ENCODE measurements at regions not wholly inside any gene's neighbourhood (a gene's known extent, or its start where the extent isn't known, plus 50 kb on each side); places are given as distances from the start of the nearest gene placed in this dataset.

GRCh38 chr15:79677241-79677640 lies 219.6 kb downstream of the MTHFS start:
- H4K20me1 ChIP-seq (ENCODE audit: insufficient read depth), result no peaks in the 10 kb centered on the region
- no peak overlapping the region for H3K4me3 ChIP-seq (IDR thresholded peaks at IDR 0.05; ENCODE audit: insufficient read depth, low read depth, low read length)
- no peak for TF ChIP-seq CTCF (conservative IDR thresholded peaks at IDR 0.05; ENCODE audit: low read depth, low read length)
- no peaks in the 10 kb centered on the region for H3K27me3 ChIP-seq (ENCODE audit: insufficient read depth, low read depth)
- no peaks in the 10 kb centered on the region for H3K36me3 ChIP-seq (ENCODE audit: insufficient read depth)
- H2AFZ ChIP-seq (ENCODE audit: low read depth), result no peak overlapping the region
- H3K4me2 ChIP-seq, result no peak overlapping the region
- H3K9ac ChIP-seq, result no peak overlapping the region
- H3K27ac ChIP-seq, result no peak overlapping the region
- H3K4me1 ChIP-seq (ENCODE audit: low read depth, poor library complexity, severe bottlenecking), result no peaks in the 10 kb centered on the region
- H3K79me2 ChIP-seq (ENCODE audit: insufficient read depth, low read depth), result no peaks in the 10 kb centered on the region

GRCh38 chr15:79678032-79678701 lies 218.6 kb downstream of the MTHFS start:
- H3K36me3 ChIP-seq (ENCODE audit: insufficient read depth), result no peaks in the 10 kb centered on the region
- TF ChIP-seq CTCF (conservative IDR thresholded peaks at IDR 0.05; ENCODE audit: low read depth, low read length), result no peak

GRCh38 chr15:79680720-79681119 lies 216.1 kb downstream of the MTHFS start:
- Histone ChIP-seq H3K27ac (no peak overlapping the region), H3K27me3 (ENCODE audit: insufficient read depth, low read depth) (no peaks in the 10 kb centered on the region), H3K36me3 (ENCODE audit: insufficient read depth) (no peaks in the 10 kb centered on the region), H3K79me2 (ENCODE audit: insufficient read depth, low read depth) (no peaks in the 10 kb centered on the region), H3K4me1 (ENCODE audit: low read depth, poor library complexity, severe bottlenecking) (no peaks in the 10 kb centered on the region), H3K4me3 (IDR thresholded peaks at IDR 0.05; ENCODE audit: insufficient read depth, low read depth, low read length) (no peak overlapping the region), H4K20me1 (ENCODE audit: insufficient read depth) (no peaks in the 10 kb centered on the region), H3K9ac (no peak overlapping the region), H3K4me2 (no peak overlapping the region), H2AFZ (ENCODE audit: low read depth) (no peak overlapping the region)
- TF ChIP-seq CTCF (conservative IDR thresholded peaks at IDR 0.05; ENCODE audit: low read depth, low read length), result no peak

More at GRCh38 chr15:79678032-79678701, 218.6 kb downstream of the MTHFS start:
- Histone ChIP-seq H2AFZ (ENCODE audit: low read depth) (no peak overlapping the region), H3K4me1 (ENCODE audit: low read depth, poor library complexity, severe bottlenecking) (no peaks in the 10 kb centered on the region), H3K27me3 (ENCODE audit: insufficient read depth, low read depth) (no peaks in the 10 kb centered on the region), H4K20me1 (ENCODE audit: insufficient read depth) (no peaks in the 10 kb centered on the region), H3K27ac (no peak overlapping the region), H3K4me3 (IDR thresholded peaks at IDR 0.05; ENCODE audit: insufficient read depth, low read depth, low read length) (no peak overlapping the region), H3K9ac (no peak overlapping the region), H3K4me2 (no peak overlapping the region), H3K79me2 (ENCODE audit: insufficient read depth, low read depth) (no peaks in the 10 kb centered on the region)

GRCh38 chr15:79682285-79682684 lies 214.5 kb downstream of the MTHFS start:
- Histone ChIP-seq H3K27me3 (ENCODE audit: insufficient read depth, low read depth) (no peaks in the 10 kb centered on the region), H3K4me3 (IDR thresholded peaks at IDR 0.05; ENCODE audit: insufficient read depth, low read depth, low read length) (no peak overlapping the region), H3K4me2 (no peak overlapping the region), H3K27ac (no peak overlapping the region), H3K9ac (no peak overlapping the region), H3K4me1 (ENCODE audit: low read depth, poor library complexity, severe bottlenecking) (no peaks in the 10 kb centered on the region), H2AFZ (ENCODE audit: low read depth) (no peak overlapping the region), H4K20me1 (ENCODE audit: insufficient read depth) (no peaks in the 10 kb centered on the region), H3K36me3 (ENCODE audit: insufficient read depth) (no peaks in the 10 kb centered on the region), H3K79me2 (ENCODE audit: insufficient read depth, low read depth) (no peaks in the 10 kb centered on the region)
- no peak for TF ChIP-seq CTCF (conservative IDR thresholded peaks at IDR 0.05; ENCODE audit: low read depth, low read length)

Measured in KMS-11 (cell line).